Hematopoietic multipotent progenitor cell treated with erythropoietin and hydrocortisone succinate and interleukin-3 and kit ligand, for 15 days (in vitro differentiated cells): ENCODE measurements at regions not wholly inside any gene's neighbourhood (a gene's known extent, or its start where the extent isn't known, plus 50 kb on each side); places are given as distances from the start of the nearest gene placed in this dataset.
"Not testable (repeated sequence)": the region's sequence is repeated elsewhere in the genome, so short reads cannot be mapped to it uniquely, and the experiment has no call there.

Source experiments
- DNase-seq: peaks from one replicate; pipeline ENCODE4 v3.0.0-alpha.2; 2015; ENCODE audit warnings: low spot score

DNA sequence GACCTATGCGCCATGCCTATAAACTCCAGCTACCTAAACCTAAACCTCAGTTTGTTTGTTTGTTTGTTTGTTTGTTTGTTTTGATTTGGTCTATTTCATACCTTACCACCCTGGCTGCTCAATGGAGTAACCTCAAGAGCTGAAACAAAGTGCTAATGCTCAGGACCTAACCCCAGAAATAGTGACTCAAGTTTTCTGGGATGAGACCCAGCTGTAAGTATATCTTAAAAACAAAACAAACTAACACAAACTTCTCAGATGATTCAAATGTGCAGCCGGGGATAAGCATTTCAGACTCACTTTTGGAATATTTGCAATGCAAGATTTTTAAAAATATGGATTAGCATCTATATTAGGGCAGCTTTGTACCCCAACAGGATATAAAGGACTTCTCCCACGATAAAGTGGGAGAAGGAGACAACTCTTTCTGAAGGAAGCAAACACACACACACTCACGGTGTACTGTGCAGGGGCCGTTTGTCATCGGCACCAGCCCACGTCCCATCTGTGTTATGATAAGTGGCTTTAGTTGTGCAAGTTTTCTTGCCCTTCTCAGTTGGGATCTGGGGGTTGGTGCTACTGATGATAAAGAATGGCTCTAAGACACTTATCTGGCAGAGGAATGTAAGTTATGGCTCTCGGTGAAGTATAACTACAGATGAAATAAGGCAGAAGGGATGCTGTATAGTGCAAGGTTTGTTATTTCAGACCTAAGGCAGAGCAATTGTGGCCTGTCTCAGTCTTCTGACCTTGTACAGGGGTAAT is 516.7 kb upstream of the TMEM132C start:
- no peak for DNase-seq

DNA sequence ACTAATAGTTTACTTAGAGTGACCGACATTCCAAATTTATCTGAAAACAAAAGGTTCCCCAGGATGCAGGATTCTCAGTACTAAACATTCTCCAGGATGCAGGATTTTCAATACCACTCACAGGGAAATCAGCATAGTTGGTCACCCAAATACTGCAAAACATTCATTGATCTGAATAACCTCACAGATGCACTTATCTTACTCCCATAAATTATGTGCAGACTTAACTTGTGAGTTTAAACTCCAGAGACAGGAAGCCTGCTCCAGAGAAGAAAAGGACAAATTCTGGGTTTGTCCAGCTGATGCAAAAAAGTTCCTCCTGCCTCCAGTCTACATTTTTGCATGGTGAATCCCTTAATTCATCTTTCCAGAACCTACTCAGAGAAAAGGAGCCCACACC is 514.2 kb upstream of the TMEM132C start:
- no peak for DNase-seq

DNA sequence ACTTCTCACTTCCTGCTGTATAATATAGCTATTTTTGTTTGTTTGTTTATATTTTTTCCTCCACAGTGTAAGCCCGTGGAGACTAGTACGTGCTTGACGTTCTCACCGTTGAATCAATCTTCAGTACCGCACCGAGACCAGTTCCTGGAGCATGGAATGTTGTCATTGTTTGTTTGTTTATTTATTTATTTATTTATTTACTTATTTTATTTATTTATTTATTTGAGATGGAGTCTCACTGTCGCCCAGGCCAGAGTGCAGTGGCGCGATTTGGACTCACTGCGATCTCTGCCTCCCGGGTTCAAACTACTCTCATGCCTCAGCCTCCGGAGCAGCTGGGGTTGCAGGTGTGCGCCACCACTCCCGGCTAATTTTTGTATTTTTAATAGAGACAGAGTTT is 506.6 kb upstream of the TMEM132C start:
- no peak for DNase-seq

DNA sequence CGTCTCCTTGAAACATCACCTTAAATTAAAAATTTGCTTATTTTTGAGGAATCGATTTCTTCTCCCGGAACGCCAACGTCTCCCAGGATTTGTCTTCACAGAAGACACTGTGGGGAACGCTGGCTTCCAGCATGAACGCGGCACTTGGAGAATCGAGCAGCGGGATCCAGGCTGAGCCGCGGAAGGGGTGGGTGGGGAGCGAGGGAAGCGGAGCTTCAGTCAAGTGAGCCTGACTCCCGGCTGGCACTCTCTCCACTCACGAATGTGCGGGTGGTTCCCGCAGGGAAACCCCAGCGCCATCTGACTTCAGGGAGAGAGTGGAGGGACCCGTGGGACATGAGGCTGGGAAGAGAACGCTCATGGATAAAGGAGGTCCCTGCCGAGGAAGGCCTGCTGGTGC is 506.0 kb upstream of the TMEM132C start:
- DNase-seq = no peak

DNA sequence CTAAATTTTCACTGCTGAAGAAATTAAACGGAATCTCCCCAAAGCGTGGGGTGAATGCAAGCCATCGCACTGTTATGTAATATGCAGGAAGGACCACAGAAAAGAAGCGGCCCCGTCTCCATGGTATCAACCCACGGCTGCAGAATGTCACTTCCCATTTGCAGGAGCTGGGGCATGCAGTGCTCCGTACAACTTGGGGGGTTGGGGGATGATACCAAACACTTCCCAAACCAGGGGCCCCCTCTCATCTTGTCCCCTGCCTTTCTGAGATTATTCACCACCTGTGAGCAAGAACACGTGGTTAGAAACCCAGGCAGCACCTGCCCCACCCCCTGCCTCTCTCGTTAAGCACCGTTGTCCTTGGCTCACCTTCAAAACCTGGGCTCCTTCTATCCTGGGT is 505.1 kb upstream of the TMEM132C start:
- DNase-seq = no peak

DNA sequence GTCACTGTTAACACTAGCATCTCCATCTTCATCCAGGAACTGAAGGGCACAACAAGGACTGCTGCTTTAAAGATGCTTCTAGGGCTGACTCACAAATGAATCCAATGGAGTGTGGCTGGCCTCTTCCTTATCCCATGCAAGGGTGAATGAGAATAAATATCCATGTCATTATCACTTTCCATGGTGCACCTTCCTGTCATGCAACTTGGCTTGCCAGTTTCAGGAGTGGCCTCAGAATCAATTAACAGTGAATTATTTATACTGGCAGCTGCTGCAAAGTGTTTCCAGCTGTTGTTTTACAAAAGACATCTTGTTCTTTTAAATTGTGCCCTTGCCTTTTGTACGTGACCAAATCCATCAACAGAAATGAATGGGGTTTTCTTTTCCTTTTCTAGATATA is 499.3 kb upstream of the TMEM132C start:
- DNase-seq = no peak

DNA sequence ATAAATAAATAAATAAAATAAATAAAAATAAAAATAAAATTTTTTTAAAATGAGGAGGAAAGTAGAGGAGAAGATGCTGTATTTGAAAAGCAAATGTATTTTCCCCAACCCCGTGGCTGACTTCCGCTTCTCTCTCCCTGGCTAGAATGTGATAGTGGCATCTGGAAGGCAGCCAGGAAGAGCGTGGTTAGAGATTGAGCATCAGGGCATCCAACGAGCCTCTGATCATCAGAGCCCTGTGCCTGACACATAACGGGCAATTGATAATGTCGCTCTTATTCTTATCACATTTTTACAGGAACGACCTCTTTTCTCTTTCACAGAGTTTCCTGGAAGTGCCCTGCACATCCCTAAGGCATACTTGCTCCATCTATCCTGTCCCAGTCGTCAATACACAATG is 496.9 kb upstream of the TMEM132C start:
- peak; percentile 36 for DNase-seq

DNA sequence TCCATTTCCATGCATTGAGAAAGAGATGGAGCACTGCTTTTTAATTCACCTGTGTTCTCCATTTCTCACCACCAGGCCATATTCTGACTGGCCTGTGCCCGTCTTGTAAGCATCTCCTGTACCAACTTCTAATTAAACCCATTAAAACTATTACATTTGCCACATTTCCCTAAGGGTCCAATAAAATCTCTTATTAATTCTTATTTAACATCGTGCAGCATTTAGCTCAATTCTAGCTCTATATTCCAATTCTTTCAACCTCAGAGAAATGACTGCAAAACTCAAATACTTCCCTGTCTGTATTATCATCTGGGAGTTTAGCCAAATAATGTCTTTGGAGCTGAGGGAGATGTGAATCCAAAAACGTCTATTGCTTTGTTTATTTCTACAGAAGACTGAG is 495.4 kb upstream of the TMEM132C start:
- DNase-seq = no peak

DNA sequence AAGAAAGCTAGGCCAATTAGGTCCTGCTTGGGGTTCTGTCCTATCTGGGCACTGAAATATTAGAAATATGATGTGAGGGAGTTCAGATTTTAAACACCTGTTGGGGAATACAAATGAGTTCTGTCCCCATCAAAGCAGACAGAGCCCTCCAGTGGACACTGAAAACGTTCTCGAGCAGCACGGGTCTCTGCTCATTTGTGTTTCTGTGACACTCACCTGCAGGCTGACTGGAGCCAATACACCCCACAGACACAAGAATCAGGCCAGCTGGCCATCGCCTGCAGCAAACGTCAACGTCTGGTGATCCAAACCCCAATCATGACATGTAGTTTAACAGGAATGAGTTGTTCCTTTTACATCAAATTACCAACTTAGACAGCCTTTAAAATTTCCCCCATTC is 493.4 kb upstream of the TMEM132C start:
- no peak for DNase-seq

DNA sequence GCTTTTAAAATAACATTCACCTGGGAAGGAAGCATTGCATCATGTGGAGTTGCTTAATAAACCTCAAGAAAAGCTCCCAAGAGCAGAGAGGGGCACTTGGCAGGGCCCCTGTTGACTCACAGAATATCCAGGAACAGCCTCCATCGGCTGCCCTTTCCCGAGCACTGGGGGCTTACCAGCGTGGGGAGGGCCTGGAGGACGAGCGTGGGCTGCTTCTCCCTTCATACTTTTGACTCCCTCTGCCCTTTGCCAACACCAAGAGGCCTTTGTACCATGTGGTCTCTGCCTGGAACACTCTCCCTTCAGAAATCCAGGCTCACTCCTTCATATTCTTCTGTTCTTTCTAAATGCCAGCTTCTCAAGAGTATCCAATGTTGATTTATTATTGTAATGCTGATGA is 492.1 kb upstream of the TMEM132C start:
- no peak for DNase-seq

DNA sequence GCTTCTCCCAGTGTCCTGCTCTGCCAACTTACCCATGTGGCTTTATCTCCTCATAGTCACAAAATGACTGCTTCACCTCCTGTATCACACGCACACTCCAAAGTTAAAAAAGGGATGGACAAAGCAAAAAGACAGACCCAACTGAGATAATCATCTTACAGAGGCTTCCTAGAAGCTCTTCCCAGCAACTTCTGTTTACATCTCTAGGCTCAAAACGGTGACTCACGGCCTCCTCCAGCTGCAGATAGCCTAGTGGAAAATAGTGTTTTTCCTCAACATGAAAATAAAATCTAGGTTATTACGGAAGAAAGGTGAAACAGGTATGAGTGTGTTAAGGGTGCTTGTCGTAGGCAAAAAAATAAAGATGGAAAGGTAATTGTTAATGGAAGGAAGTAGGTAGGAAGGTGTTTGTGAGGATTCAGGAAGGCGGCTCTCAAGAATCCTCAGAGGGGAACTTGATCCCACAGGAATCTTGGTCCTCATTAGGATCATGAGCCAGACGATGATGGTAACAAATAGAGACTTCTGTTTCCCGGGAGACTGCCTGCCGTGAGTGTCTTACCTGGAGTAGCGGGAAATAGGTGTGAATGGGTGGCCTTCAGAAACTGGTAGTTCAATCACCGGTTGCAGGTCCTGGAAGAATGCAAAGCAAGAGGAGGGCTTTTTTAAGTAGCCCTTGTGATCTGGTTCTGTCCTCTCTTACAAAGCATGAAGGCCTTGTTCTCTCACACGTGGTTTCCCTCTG is 487.5 kb upstream of the TMEM132C start:
- no peak for DNase-seq

DNA sequence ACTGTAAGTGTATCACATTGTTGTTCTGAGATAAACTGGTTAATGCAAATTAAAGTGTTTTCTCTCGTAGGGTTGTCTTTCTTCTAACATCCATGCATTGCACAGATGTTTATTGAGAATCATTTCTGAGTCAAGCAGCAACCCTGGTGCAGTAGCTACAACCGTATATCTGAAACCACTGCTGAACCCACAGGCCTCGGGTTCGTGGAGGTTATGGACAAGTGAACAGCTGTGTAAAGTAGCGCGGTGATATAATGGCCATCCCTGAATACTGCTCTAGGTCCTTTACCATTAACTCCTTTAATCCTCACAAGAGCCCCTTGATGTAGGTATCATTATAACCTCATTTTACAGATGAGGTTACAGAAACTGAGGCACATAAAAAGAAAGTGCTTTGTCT is 486.1 kb upstream of the TMEM132C start:
- no peak for DNase-seq

DNA sequence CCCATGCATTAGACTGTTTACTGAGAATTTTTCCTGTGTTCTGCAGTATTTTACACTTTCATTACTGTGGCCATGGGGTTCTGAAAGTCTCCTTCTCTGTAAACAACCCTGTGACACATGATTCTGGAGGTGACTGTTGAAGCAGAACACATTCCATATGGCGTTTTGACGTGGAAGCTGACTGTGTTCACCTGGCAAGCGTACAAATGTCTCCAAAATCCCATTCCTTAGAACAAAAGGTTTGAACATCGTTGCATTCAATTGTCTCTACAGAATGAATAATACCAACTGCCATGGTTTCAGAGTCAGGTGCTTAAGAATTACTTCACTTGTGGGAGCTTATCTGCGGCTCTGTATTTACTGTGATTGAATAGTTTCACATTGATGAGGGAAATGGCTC is 485.6 kb upstream of the TMEM132C start:
- no peak for DNase-seq

DNA sequence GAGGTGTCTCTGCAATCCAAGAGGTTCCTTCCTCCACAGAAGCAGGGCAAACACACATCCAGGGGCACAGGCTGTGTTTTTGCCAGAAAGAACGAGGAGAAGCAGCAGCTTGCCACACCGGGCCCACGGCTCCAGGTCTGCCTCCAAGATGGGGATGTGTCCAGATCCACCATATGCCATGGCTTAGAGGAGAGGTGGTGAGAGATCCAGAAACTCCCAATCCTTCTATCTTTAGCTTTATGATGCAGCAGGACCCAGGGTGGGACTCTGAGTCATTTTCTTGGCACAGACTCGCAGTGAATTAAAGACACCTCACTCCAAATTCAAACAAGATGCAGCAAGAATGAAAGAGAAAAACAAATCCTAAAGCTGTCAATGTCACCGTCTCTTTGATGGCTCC is 481.4 kb upstream of the TMEM132C start:
- no peak for DNase-seq

DNA sequence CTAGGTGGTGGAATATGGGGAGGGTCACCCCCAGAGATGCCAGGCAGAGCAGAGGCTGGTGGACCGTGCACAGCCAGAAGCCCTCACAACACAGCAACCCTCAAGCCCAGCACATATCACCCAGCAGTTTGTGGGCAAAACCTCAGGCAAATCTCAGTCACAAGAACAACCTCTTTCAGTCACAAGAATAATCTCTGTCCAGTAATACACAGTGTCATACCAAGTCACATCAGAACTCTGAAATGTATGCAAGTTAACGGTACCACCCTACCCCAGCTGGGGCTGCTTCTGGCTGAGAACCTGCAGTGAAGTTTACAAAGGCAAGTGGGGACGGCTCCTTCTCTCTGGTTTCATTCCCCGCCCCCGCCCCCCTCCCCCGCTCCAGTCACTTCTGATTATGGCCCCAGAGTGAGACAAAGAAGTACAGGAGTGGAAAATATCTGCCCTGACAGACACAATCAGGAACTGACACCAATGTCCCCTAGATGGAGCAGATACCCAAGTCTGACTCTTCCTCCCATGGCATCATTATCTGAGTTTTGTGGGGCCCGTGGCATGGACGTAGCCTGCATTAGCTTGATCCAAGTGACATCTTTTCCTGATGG is 480.9 kb upstream of the TMEM132C start:
- DNase-seq = no peak

DNA sequence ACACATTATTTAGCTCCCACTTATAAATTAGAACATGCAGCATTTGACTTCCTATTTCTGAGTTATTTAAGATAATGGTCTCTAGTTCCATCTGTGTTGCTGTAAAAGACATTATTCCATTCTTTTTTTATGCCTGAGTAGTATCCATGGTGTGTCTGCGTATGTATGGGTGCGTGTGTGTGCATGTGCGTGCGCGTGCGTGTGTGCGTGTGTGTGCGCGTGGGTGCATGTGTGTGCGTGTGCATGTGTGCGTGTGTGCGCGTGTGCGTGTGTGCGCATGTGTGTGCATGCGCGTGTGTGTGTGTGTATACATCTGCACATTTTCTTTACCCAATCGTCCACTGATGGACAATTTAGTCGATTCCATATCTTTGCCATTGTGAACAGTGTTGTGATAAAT is 479.4 kb upstream of the TMEM132C start:
- no peak for DNase-seq

DNA sequence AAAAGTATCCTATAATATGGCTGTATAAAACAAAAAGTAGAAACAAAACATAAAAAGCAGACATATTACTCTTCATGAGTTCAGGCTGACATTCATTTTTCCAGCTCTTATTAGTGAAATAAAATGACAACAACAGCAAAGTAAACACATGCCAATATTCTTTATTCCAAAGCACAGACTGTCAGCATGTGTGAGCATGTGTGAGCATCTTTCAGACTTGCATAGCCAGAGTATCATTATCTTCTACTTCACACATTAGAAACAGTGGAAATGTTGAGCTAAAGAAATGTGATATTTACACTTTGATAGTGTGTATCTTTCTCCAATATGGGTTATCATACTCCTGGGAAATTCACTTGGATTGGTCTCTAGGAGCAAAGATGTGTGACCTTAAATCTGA is 476.6 kb upstream of the TMEM132C start:
- no peak for DNase-seq

DNA sequence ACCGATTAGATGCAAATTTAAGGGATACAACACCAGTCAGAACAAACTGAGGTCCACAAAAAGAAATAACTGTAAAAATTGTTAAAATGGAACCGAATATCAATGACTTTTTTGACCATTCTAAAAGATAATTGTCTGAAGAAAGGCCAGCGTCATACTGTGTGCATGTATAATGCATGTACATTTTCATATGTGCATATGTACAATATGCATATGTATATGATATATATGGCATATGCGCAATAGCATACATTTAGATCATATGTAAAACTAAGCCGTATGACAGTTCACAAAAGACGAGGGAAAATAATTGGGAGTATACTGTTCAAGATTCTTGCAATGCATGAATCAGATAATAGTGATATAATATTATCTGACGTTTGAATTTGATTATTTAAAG is 475.8 kb upstream of the TMEM132C start:
- DNase-seq = no peak

DNA sequence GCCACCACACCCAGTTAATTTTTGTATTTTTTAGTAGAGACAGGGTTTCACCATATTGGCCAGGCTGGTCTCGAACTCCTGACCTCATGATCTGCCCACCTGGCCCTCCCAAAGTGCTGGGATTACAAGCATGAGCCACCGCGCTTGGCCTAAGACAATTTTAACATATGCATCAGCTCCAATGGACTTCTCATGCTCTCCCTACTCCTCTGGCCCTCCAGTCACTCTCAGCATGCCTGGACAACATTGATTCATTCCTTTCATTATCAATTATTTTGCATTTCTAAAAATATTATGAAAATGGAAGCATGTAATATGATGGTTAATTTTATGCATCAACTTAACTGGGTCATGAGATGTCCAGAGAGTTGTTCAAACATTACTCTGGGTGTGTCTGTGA is 469.1 kb upstream of the TMEM132C start:
- no peak for DNase-seq

DNA sequence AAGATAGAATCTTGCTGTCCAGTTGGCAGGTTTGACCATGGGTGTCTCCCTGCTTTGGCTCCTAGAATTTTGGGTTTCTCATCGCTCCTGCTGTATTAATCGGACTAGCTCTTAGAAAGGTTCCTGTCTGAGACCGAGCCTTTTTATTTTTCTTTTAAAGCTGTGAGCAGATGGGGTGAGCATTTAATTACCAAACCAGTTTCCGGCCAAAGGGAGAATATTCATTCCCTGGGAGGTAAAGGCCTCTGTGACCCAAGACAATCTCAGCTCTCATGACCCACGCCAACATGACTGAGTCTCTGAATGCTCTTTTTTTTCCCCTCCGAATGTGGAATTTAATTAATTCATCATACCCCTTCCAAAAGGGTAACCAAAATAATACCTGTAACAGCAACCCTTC is 464.7 kb upstream of the TMEM132C start:
- no peak for DNase-seq

DNA sequence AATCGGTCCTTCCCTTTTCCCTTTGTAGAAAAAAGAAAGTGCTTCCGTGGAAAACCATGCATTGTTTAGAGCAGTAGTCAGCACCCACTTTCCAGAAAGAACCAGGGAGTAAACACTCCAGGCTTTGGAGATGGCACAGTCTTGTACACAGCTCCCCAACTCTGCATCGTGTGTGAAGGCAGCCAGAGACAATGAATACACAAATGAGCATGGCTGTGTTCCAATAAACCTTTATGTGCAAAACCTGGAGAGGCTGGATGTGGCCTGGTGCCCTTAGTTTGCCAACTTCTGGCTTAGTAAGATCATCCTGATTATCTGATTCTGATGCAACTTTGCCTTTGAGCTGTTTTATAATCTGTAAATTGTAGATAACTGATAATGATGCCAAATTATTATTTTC is 463.4 kb upstream of the TMEM132C start:
- DNase-seq = no peak

DNA sequence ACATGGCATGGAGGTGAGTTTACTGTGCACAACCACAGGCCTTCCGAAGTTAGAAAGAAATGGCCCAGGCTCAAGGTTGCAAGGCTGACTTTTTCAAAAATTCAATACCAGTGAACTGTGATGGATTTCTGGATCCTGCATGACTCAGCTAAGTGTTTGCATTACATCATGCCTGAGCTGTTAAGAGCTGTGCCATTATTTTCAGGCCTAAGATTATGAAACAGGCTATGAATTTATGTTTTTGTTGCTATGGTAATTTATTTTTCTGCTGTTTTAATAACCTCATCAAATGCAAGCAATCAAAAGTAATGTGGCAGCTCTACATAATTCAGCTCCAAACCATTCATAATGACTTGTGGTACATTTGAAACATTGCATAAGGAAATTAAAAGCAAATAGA is 457.7 kb upstream of the TMEM132C start:
- no peak for DNase-seq

DNA sequence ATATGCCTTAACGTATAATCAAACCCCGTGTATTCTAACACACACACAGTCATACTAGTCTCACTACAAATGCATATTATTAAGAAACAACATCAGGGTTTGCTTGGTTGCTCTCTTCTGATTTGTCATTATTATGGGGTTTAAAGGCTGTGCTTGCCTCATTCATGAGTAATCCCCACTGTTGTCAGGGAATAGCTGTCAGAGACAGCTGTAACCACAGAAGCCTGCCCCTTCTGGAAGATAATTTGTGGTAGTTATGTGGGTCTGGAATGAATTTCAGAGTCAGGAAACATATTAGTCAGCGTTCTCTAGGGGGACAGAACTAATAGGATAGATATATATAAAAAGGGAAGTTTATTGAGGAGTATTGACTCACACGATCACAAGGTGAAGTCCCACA is 456.9 kb upstream of the TMEM132C start:
- DNase-seq = no peak

DNA sequence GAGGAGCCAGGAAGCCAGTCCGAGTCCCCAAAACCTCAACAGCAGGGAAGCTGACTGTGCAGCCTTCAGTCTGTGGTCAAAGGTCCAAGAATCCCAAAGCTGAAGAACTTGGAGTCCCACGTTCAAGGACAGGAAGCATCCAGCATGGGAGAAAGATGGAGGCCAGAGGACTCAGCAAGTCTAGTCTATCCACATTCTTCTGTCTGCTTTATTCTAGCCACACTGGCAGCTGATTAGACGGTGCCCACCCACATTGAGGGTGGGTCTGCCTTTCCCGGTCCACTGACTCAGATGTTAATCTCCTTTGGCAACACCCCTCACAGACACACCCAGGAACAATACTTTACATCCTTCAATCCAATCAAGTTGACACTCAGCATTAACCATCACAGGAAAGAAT is 456.5 kb upstream of the TMEM132C start:
- DNase-seq = not testable (repeated sequence)
